HG02870 (cell line): ENCODE measurements at regions not wholly inside any gene's neighbourhood (a gene's known extent, or its start where the extent isn't known, plus 50 kb on each side); places are given as distances from the start of the nearest gene placed in this dataset.
A peak's percentile ranks its signal among the peaks of the same experiment; 100 is the strongest.

Experiments
- ATAC-seq: cut with Tn5 transposase; IDR thresholded peaks from one replicate; pipeline ENCODE4 v1.9.1; 2021; ENCODE audit warnings: mild to moderate bottlenecking, moderate library complexity; ENCODE audit not compliant: unreplicated experiment

GRCh38 chr4:153997516-153997915 is 208.6 kb upstream of the SFRP2 start:
- ATAC-seq = no peak

GRCh38 chr4:153989505-153989904 is 200.6 kb upstream of the SFRP2 start:
- no peak for ATAC-seq

DNA sequence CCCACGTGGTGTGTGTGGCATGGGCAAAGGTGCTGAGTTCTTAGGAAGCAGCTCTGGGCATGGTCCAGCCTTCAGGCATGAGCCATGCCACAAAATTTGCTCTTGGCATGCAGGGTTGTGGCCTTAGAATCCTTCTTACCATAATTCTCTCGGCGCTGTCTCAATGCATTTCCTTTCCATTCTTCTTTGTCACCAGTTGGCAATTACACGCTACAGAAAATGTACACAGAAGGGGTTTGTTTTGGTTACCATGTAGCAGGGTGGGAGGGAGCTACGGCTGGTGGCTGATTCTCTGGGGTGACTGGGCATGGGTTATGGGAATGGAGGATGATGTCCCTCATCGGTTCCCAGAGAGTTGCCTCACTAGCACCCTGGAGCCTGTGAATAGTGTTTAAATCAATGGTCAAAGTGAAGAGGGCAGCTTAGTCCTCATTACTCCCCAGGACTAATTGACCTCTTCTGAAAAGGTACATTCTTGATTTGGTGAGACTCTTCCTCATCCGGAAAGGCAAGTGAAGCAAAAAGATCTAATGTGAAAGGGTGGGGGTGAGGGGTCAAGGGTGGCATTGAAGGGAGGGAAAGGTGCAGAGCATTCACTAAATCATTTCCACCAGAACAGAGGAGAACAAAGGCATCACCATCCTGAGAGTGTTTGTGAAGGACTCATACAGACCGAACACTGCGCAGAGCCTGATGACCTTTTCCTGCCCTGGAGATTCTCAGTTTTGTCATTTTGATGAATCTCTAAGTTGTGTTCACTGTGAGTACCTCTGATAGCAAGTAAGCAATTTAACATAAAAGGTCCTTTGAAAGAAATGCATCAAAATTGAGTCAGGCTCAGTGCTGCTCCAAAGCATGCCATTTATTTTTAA is 199.8 kb upstream of the SFRP2 start:
- no peak for ATAC-seq

GRCh38 chr4:153987291-153987690 is 198.4 kb upstream of the SFRP2 start:
- no peak for ATAC-seq

GRCh38 chr4:153976954-153977353 is 188.1 kb upstream of the SFRP2 start:
- no peak for ATAC-seq

- no peak for ATAC-seq
Measured at GRCh38 chr4:153974452-153974851, 185.6 kb upstream of the SFRP2 start.

- no peak for ATAC-seq
Measured at GRCh38 chr4:153973942-153974341, 185.1 kb upstream of the SFRP2 start.

GRCh38 chr4:153971899-153972298 is 183.0 kb upstream of the SFRP2 start:
- ATAC-seq = no peak

GRCh38 chr4:153970169-153970568 is 181.3 kb upstream of the SFRP2 start:
- no peak for ATAC-seq

GRCh38 chr4:153969542-153969941 is 180.7 kb upstream of the SFRP2 start:
- no peak for ATAC-seq

- no peak for ATAC-seq
Measured at GRCh38 chr4:153966641-153967040, 177.8 kb upstream of the SFRP2 start.

GRCh38 chr4:153963216-153963615 is 174.3 kb upstream of the SFRP2 start:
- ATAC-seq = no peak

GRCh38 chr4:153962311-153963039 is 173.6 kb upstream of the SFRP2 start:
- ATAC-seq = no peak

- ATAC-seq = no peak
Measured at GRCh38 chr4:153955327-153955726, 166.4 kb upstream of the SFRP2 start.

- no peak for ATAC-seq
Measured at GRCh38 chr4:153954654-153955053, 165.8 kb upstream of the SFRP2 start.

DNA sequence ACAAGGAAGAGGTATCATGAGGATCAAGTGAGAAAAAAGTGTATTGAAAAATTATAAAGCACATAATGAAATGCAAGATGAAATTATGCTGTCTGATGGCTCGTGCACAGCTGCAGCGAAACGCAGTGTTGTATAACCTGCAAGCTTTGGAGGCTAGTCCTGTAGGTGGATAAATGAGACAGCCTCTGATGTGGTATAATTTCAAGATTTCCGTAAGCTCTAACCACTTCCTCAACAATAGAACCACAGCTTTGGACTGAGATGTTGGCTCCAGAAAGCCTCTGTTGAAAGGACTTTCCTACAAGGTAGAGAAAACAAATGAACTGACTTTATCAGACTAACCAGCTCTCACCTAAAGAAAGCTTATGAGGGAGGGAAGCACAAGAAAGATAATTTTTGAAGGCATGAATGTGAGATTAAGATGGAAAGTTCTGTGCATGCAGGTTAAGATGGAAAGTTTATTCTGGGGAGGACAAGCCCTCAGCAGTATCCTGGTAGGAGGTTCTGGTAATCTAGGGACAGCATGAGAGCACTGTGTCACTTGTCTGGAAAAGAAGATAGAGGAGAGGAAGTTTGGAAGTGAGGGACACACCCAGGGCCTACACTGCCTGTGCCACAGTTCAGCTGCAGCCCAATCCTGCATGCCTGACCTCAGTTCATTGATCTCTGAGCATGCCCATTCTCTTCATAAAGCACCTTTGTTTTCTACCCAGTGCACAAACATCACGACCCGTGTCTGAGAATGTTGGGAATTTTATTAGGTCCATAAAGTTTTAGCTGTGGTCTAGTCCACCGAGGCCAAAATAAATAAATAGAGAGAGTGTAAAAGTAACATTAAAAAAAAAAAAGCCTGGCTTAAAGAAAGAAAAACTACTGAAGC is 161.5 kb upstream of the SFRP2 start:
- peak; percentile 77 for ATAC-seq

- ATAC-seq = no peak
Measured at GRCh38 chr4:153948041-153948440, 159.2 kb upstream of the SFRP2 start.

- ATAC-seq = no peak
Measured at GRCh38 chr4:153947124-153947523, 158.2 kb upstream of the SFRP2 start.

- ATAC-seq = no peak
Measured at GRCh38 chr4:153945704-153946103, 156.8 kb upstream of the SFRP2 start.

DNA sequence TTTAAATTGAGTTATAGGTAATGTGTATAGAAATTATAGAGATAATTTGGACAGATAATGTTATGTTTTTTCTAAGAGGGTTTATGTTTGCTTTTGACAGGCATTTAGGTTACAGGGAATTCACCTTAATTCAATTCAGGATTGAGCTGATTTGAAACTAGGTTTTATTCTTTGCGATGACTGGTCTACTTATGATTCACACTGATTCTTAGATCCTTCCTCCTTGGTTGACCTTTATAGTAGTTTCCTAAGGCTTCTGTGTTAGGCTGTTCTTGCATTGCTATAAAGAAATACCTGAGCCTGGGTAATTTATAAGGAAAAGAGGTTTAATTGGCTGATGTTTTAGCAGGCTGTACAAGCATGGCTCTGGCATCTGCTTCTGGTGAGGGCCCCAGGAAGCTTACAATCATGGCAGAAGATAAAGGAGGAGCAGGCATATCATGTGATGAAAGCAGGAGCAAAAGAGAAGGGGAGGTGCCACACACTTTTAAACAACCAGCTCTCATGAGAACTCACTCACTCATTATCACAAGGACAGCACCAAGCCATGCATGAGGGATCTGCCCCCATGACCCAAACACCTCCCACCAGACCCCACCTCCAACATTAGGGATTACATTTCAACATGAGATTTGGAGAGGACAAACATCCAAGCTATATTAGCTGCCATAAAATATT is 155.0 kb upstream of the SFRP2 start:
- no peak for ATAC-seq

GRCh38 chr4:153940916-153941315 is 152.0 kb upstream of the SFRP2 start:
- ATAC-seq = no peak
